ENCODE measurements at regions not wholly inside any gene's neighbourhood (a gene's known extent, or its start where the extent isn't known, plus 50 kb on each side); places are given as distances from the start of the nearest gene placed in this dataset.

DNA sequence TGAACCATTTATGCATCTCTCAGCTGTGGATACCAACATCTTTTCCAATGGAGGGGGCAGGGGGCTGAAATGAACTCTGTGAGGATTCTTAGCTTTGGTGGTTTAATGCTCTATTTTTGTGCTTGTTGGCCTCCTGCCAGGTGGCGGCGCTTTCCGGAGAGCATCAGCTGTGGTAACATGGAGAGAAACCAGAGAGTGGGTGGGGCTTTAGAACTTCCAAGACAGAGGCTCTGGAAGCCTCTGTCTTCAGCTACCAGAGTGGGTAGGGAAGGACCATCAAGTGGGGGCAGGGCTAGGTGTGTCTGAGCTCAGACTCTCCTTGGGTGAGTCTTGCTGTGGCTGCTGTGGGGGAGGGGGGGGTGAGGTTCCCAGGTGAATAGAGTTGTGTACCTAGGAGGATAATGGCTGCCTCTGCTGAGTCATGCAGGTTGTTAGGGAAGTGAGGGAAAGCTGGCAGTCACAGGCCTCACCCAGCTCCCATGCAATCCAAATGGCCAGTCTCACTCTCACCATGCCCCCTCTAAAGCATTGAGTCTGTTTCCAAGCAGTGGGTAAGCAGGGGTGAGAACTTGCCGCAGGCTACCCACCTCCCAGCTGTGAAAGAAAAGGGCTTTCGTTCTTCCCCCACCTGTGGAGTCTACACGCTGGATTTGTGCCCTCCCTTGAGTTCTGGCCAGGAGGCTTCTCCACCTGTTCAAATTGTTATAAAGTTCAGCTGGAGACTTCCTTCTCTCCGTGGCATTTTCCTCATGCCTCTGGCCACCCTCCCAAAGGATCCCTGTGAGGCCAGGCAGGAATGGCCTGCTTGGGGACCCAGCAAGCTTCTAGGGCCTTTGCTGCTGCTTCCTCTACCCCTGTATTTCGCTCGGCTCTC lies 527.0 kb downstream of the NEBL start:
- TF ChIP-seq, protein P1, sequence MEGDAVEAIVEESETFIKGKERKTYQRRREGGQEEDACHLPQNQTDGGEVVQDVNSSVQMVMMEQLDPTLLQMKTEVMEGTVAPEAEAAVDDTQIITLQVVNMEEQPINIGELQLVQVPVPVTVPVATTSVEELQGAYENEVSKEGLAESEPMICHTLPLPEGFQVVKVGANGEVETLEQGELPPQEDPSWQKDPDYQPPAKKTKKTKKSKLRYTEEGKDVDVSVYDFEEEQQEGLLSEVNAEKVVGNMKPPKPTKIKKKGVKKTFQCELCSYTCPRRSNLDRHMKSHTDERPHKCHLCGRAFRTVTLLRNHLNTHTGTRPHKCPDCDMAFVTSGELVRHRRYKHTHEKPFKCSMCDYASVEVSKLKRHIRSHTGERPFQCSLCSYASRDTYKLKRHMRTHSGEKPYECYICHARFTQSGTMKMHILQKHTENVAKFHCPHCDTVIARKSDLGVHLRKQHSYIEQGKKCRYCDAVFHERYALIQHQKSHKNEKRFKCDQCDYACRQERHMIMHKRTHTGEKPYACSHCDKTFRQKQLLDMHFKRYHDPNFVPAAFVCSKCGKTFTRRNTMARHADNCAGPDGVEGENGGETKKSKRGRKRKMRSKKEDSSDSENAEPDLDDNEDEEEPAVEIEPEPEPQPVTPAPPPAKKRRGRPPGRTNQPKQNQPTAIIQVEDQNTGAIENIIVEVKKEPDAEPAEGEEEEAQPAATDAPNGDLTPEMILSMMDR (IDR thresholded peaks at IDR 0.05; ENCODE audit: borderline replicate concordance): no peak
- no peaks in the 10 kb centered on the region for H3K4me1 ChIP-seq
- intact Hi-C loops (cut with micrococcal nuclease): no loop called here
- H3K36me3 ChIP-seq: no peaks in the 10 kb centered on the region
- H3K27me3 ChIP-seq (ENCODE audit: low read depth): no peaks in the 10 kb centered on the region
- H3K9me3 ChIP-seq (replicated peaks): peaks cover 43% of the 10 kb centered on the region
- no peak for DNase-seq
- H3K4me3 ChIP-seq: no peak overlapping the region
- no peak overlapping the region for H3K27ac ChIP-seq (replicated peaks)

DNA sequence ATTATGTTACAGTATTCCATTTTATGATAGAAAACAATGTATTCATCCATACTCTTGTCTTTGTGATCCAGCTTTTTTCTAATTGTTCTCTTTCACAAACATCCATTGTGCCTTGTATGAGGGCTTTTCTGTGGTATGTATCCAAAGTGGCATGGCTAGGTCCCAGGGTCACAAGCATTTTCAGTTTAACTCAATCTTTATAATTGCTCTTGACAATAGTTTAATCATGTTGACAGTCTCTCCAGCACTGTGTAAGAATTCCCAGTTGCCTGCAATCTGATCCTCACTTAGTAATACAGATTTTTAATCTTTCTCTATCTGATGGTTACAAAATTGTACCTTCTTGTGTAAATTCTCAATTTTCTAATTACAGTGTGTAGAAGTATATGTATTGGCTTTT lies 533.4 kb downstream of the NEBL start:
- H3K4me1 ChIP-seq: no peaks in the 10 kb centered on the region
- H3K27me3 ChIP-seq (ENCODE audit: low read depth): no peaks in the 10 kb centered on the region
- no peak for DNase-seq
- TF ChIP-seq, protein P1 (IDR thresholded peaks at IDR 0.05; ENCODE audit: borderline replicate concordance): no peak
- no peaks in the 10 kb centered on the region for H3K36me3 ChIP-seq
- H3K9me3 ChIP-seq (replicated peaks): peaks cover 44% of the 10 kb centered on the region
- intact Hi-C loops (cut with micrococcal nuclease): no loop called here
- H3K4me3 ChIP-seq: no peak overlapping the region
- no peak overlapping the region for H3K27ac ChIP-seq (replicated peaks)

DNA sequence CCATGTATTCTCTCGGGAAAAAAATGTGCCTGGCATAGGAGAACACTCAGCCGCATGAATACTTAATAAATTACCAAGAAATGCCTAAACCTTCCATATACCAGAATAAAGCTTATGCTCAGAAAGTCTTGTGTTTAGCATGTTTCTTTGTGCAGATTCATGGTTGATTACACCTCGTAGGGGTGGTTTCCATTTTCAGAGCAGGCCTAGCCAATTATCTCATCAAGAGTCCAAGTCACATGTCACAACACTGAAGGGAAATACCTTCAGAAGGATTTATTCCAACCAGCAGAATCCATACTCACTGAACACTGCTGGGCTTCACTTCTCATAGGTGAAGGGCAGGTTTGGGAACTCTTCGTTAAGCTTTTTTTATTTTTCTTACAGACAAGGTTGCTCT lies 539.7 kb downstream of the PLXDC2 start:
- intact Hi-C loops (cut with micrococcal nuclease): no loop called here

DNA sequence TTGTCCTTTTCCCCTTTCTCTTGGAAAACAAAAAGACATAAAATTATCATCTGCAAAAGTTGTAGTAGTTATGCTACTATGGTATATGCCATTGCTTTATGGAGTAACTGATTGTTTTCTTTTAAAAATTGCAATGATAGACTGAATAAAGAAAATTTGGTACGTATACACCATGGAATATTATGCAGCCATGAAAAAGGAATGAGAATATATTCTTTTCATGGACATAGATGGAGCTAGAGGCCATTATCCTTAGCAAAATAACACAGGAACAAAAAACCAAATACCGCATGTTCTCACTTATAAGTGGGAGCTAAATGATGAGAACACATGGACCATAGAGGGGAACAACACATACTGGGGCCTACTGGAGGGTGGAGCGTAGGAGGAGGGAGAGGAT lies 538.8 kb downstream of the PLXDC2 start:
- TF ChIP-seq, protein P1 (IDR thresholded peaks at IDR 0.05; ENCODE audit: borderline replicate concordance): no peak
- Histone ChIP-seq H3K9me3 (replicated peaks) (peaks cover 8% of the 10 kb centered on the region), H3K4me3 (no peak overlapping the region)

More for the DNA sequence above, 539.7 kb downstream of the PLXDC2 start:
- no peaks in the 10 kb centered on the region for H3K36me3 ChIP-seq
- TF ChIP-seq, protein P1 (IDR thresholded peaks at IDR 0.05; ENCODE audit: borderline replicate concordance): no peak
- no peak overlapping the region for H3K27ac ChIP-seq (replicated peaks)
- peaks cover 8% of the 10 kb centered on the region for H3K9me3 ChIP-seq (replicated peaks)
- H3K4me1 ChIP-seq: no peaks in the 10 kb centered on the region
- DNase-seq: no peak
- H3K4me3 ChIP-seq: no peak overlapping the region
- no peaks in the 10 kb centered on the region for H3K27me3 ChIP-seq (ENCODE audit: low read depth)

DNA sequence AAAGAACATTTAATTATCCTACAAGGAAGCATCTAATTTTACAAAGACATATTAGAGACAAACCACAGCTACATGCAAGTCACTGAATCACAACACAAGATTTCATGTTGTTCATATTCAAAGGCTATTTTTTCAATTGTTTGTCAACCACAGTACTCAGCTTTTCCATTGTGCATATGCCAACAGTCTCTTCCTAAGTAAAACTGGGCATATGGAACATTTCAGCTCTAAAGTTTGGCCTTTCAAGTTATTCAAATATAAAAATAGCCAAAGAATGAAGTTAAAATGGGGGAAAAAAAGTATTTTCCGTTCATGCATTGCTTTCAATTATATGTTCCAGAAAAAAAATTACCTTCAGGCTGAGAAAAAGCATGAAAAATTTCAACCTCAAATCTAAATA lies 537.9 kb downstream of the PLXDC2 start:
- intact Hi-C loops (cut with micrococcal nuclease): no loop called here
- TF ChIP-seq, protein P1 (IDR thresholded peaks at IDR 0.05; ENCODE audit: borderline replicate concordance): no peak
- no peaks in the 10 kb centered on the region for H3K27me3 ChIP-seq (ENCODE audit: low read depth)
- no peak for DNase-seq
- no peaks in the 10 kb centered on the region for H3K36me3 ChIP-seq
- peaks cover 8% of the 10 kb centered on the region for H3K9me3 ChIP-seq (replicated peaks)
- no peaks in the 10 kb centered on the region for H3K4me1 ChIP-seq
- no peak overlapping the region for H3K4me3 ChIP-seq
- H3K27ac ChIP-seq (replicated peaks): no peak overlapping the region

More for the DNA sequence above, 538.8 kb downstream of the PLXDC2 start:
- DNase-seq: no peak
- Histone ChIP-seq H3K36me3 (no peaks in the 10 kb centered on the region), H3K27me3 (ENCODE audit: low read depth) (no peaks in the 10 kb centered on the region), H3K4me1 (no peaks in the 10 kb centered on the region), H3K27ac (replicated peaks) (no peak overlapping the region)
- intact Hi-C loops (cut with micrococcal nuclease): no loop called here

Measured in left ventricle myocardium inferior (tissue), 1 donor.